ENCODE measurements at regions not wholly inside any gene's neighbourhood (a gene's known extent, or its start where the extent isn't known, plus 50 kb on each side); places are given as distances from the start of the nearest gene placed in this dataset.

DNA sequence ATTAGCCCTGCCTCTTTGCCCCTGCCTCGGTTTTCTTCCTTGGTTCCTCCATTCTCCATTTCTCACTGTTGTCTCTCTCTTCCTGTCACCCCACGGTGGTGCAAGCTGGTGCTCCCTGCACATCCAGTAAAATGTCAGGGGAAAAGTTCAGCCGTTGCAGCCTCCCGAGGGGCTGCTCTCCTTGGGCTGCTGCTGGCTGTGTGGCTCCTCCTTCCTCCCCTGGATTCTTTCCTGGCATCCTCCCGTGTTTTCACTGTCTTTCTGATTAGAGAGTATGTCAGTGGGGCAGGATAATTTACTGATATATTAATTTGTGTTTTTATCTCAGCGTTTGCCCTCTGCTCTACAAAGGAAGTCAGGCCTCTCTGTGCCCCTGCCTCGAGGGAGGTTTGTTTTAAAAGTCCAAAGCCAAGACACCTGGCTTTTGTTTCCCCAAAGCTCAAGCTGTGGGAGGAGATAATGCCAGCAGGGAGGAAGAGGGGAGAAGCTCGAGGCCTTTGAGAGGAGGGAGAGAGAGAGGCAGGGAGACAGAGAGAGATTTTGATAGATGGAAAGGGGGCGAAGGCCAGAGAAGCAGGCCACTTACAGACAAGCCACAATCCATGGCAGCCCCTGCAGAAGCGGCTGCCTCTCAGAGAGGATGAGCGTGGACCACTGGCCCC is 150.3 kb upstream of the NR2F2 start:
- Histone ChIP-seq H3K36me3 (no peaks in the 10 kb centered on the region), H3K4me1 (peaks cover 0 to 27% (median 14%) of the 10 kb centered on the region in 4 donors), H3K4me3 (no peak overlapping the region), H3K9me3 (no peaks in the 10 kb centered on the region), H3K27ac (peak overlapping the region in 2 of 4 donors; percentile 16 to 43), H3K27me3 (no peaks in the 10 kb centered on the region)
- 52 to 57% methylated on average over 11 of the region's 11 CpGs for WGBS, 2 donors
- no peak for DNase-seq
- intact Hi-C loops (cut with DNase I), result loop anchor here (5.0 kb wide), 1 partner anchor 142 kb away; no protein-coding TSS in a partner anchor
- TF ChIP-seq POLR2A (IDR thresholded peaks at IDR 0.05), result no peak
- TF ChIP-seq POLR2AphosphoS5 (IDR thresholded peaks at IDR 0.05), result no peak
- TF ChIP-seq EP300 (IDR thresholded peaks at IDR 0.05), result no peak
- TF ChIP-seq CTCF (IDR thresholded peaks at IDR 0.05), result no peak

DNA sequence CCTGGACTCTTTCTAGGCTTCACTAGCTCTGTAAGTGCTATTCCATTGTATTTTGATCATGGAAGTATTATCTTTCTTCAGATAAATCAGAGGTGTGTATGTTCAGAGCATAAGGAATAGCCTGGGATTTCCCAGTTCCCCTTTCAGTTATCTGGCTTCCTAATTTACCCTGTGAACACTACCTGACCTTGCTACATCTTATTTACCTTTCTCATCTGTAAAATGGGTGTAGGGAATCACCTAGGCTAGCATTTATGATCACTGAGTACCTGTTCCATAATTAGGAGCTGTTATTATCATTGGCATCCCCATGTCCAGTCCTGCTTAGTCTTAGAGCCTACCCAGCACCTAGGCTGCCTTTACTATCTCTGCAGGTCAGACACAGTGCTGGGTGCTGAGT is 149.3 kb upstream of the NR2F2 start:
- Histone ChIP-seq H3K9me3 (no peaks in the 10 kb centered on the region), H3K4me3 (no peak overlapping the region), H3K27ac (peak overlapping the region; percentile 59 to 71 (median 68)), H3K36me3 (no peaks in the 10 kb centered on the region), H3K4me1 (peaks cover 0 to 27% (median 14%) of the 10 kb centered on the region in 4 donors), H3K27me3 (no peaks in the 10 kb centered on the region)
- TF ChIP-seq POLR2AphosphoS5 (IDR thresholded peaks at IDR 0.05), result no peak
- TF ChIP-seq EP300 (IDR thresholded peaks at IDR 0.05), result no peak
- no peak for TF ChIP-seq CTCF (IDR thresholded peaks at IDR 0.05)
- no peak for TF ChIP-seq POLR2A (IDR thresholded peaks at IDR 0.05)
- intact Hi-C loops (cut with DNase I), result loop anchor here (5.0 kb wide), 1 partner anchor 141 kb away; no protein-coding TSS in a partner anchor
- DNase-seq, result no peak

DNA sequence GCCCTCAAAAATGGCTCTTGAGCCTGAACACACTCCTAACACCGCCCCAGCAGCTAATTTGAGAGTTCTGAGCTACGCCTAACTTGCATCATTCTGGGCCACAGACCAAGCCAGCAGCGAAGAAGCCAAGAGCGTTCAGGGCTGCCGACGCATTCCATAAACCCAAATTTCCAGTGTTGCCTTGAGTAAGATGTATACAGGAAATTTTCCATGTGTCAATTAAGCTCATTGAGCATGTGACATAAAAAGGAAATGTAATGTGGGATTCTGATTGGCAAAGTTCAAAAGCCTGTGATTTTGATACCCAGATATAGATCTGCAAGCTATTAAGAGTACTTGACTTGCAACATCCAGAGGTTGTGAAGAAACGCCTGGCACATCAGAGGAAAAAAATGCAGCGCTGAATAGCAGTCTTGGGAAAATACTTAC is 148.6 kb upstream of the NR2F2 start:
- H3K36me3 ChIP-seq, result no peaks in the 10 kb centered on the region
- TF ChIP-seq EP300 (IDR thresholded peaks at IDR 0.05) (no peak), POLR2AphosphoS5 (IDR thresholded peaks at IDR 0.05) (peak in 3 of 4 donors; percentile 17 to 31 (median 17))
- H3K4me3 ChIP-seq, result no peak overlapping the region
- no peaks in the 10 kb centered on the region for H3K27me3 ChIP-seq
- whole genome bisulfite sequencing, 2 donors, result 75 to 81% methylated on average over 8 of the region's 8 CpGs
- no peaks in the 10 kb centered on the region for H3K9me3 ChIP-seq
- H3K4me1 ChIP-seq, result peaks cover 0 to 27% (median 14%) of the 10 kb centered on the region in 4 donors
- intact Hi-C loops (cut with DNase I), result loop anchor here (5.0 kb wide), 1 partner anchor 140 kb away; no protein-coding TSS in a partner anchor
- peak; percentile 85 for DNase-seq
- H3K27ac ChIP-seq, result peak overlapping the region; percentile 59 to 71 (median 68)

DNA sequence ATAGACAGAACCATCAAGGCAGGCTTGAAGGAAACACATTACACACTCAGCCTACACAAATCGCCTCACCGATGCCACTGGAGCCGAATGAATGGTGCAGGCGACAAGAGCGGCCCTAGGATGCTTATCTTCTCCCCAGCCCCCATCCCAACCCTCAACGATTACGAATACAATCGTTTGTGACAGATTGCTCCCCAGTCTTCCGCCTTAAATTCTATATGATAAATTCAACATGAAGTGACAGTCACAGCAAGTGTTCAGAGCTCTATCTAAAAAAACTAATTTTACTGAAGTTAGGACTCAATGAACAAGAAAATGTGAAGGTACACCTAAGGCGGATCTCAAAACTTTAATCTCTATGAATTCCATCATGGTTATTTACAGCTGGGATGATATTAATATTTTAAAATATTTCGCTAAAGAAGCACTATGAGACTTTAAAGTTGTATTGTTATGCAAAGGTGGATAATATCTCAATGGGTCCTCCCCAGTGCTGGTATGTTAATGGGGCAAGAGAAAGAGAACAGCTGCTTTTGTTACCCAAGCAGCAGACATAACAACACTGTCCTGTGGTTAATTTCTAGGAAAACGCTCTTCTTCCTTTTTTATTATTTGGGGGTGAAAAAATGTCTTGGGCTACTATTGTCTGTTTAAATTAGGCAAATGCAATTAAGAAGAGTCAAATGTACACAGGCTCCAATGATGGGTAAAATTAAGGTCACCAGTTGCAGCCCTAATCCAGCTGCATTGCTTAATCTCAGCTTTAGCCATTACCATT is 147.6 kb upstream of the NR2F2 start:
- WGBS, 2 donors, result 90 to 92% methylated on average over 12 of the region's 12 CpGs
- Histone ChIP-seq H3K4me1 (peaks cover 0 to 33% (median 16%) of the 10 kb centered on the region in 4 donors), H3K27ac (peak overlapping the region in 3 of 4 donors; percentile 68 to 71 (median 69)), H3K27me3 (no peaks in the 10 kb centered on the region), H3K9me3 (no peaks in the 10 kb centered on the region), H3K36me3 (no peaks in the 10 kb centered on the region), H3K4me3 (no peak overlapping the region)
- intact Hi-C loops (cut with DNase I), result loop anchor here (5.0 kb wide), 1 partner anchor 139 kb away; no protein-coding TSS in a partner anchor
- TF ChIP-seq POLR2AphosphoS5 (IDR thresholded peaks at IDR 0.05), result no peak
- no peak for TF ChIP-seq POLR2A (IDR thresholded peaks at IDR 0.05)
- TF ChIP-seq CTCF (IDR thresholded peaks at IDR 0.05), result no peak
- no peak for TF ChIP-seq EP300 (IDR thresholded peaks at IDR 0.05)
- DNase-seq, result no peak

DNA sequence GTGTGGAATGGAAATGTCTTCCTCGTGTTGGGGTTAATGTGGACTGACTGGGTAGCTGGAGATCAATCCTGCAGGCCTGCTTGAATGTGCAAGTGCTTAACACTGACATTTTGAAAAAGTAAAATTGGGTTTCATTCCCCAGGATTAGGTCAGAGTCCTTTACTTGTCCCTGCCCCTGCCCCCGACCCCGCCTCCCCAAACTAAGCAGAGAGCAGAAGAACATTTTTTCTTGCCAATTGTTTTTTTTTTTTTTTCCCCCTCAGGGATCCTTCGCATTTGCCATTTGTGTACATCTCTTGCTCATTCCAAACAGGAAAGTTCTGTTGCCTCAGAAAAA is 147.0 kb upstream of the NR2F2 start:
- no peak for DNase-seq
- TF ChIP-seq CTCF (IDR thresholded peaks at IDR 0.05) (no peak), EP300 (IDR thresholded peaks at IDR 0.05) (no peak), POLR2AphosphoS5 (IDR thresholded peaks at IDR 0.05) (no peak)
- Histone ChIP-seq H3K36me3 (no peaks in the 10 kb centered on the region), H3K4me3 (no peak overlapping the region), H3K4me1 (peaks cover 0 to 38% (median 19%) of the 10 kb centered on the region in 4 donors), H3K27ac (no peak overlapping the region), H3K9me3 (no peaks in the 10 kb centered on the region), H3K27me3 (no peaks in the 10 kb centered on the region)
- WGBS, 2 donors, result 67 to 72% methylated on average over 4 of the region's 4 CpGs
- intact Hi-C loops (cut with DNase I), result loop anchor here (5.0 kb wide), 1 partner anchor 139 kb away; no protein-coding TSS in a partner anchor
